Parathyroid adenoma (tissue), 2 donors: ENCODE measurements at regions not wholly inside any gene's neighbourhood (a gene's known extent, or its start where the extent isn't known, plus 50 kb on each side); places are given as distances from the start of the nearest gene placed in this dataset.

Experiments
- H2AFZ ChIP-seq: fragments of 300-600 bp; sonication (generic); one replicate; pipeline ENCODE4 v1.7.0; 2017; ENCODE audit warnings: antibody characterized with exemption, mild to moderate bottlenecking
- H3K27ac ChIP-seq: fragments of 300-600 bp; sonication (generic); one replicate; pipeline ENCODE4 v1.7.0; 2017
- H3K27me3 ChIP-seq: fragments of 300-600 bp; sonication (generic); one replicate; pipeline ENCODE4 v1.7.0; 2017; ENCODE audit warnings: low read length; ENCODE audit not compliant: control insufficient read depth, insufficient read depth
- H3K36me3 ChIP-seq: fragments of 300-600 bp; sonication (generic); one replicate; pipeline ENCODE4 v1.7.0; 2017; ENCODE audit warnings: low read length; ENCODE audit not compliant: control insufficient read depth, insufficient read depth
- H3K4me1 ChIP-seq: fragments of 300-600 bp; sonication (generic); one replicate; pipeline ENCODE4 v1.7.0; 2017; ENCODE audit warnings: control low read depth
- H3K4me2 ChIP-seq: fragments of 300-600 bp; sonication (generic); one replicate; pipeline ENCODE4 v1.7.0; 2017; ENCODE audit warnings: low read length
- H3K4me3 ChIP-seq: fragments of 300-600 bp; sonication (generic); one replicate; pipeline ENCODE4 v1.7.0; 2017; ENCODE audit warnings: low read depth, low read length
- H3K79me2 ChIP-seq: fragments of 300-600 bp; sonication (generic); one replicate; pipeline ENCODE4 v1.7.0; 2017; ENCODE audit warnings: control low read depth
- H3K9ac ChIP-seq: fragments of 300-600 bp; sonication (generic); one replicate; pipeline ENCODE4 v1.7.0; 2017; ENCODE audit warnings: mild to moderate bottlenecking
- H3K9me3 ChIP-seq: fragments of 300-600 bp; sonication (generic); one replicate; pipeline ENCODE4 v1.7.0; 2017; ENCODE audit warnings: low read length; ENCODE audit not compliant: control insufficient read depth
- CTCF ChIP-seq: fragments of 300-600 bp; sonication (generic); IDR thresholded peaks from one replicate; pipeline ENCODE4 v1.7.0; 2017; ENCODE audit warnings: antibody characterized with exemption, mild to moderate bottlenecking
- donor health status: primary hyperparathyroidism.

GRCh38 chr4:60443068-60443467 is 757.1 kb upstream of the ADGRL3 start:
- Histone ChIP-seq H3K36me3 (no peaks in the 10 kb centered on the region), H3K27me3 (no peaks in the 10 kb centered on the region), H2AFZ (no peak overlapping the region), H3K27ac (no peak overlapping the region), H3K4me2 (no peak overlapping the region), H3K4me1 (no peaks in the 10 kb centered on the region), H3K4me3 (no peak overlapping the region), H3K9ac (no peak overlapping the region), H3K9me3 (no peaks in the 10 kb centered on the region), H3K79me2 (no peaks in the 10 kb centered on the region)
- TF ChIP-seq CTCF: no peak

- no peak overlapping the region for H3K4me3 ChIP-seq
- H3K4me1 ChIP-seq: no peaks in the 10 kb centered on the region
- no peak overlapping the region for H2AFZ ChIP-seq
- H3K36me3 ChIP-seq: no peaks in the 10 kb centered on the region
- no peak overlapping the region for H3K9ac ChIP-seq
- no peak overlapping the region for H3K27ac ChIP-seq
- H3K4me2 ChIP-seq: no peak overlapping the region
- no peaks in the 10 kb centered on the region for H3K9me3 ChIP-seq
- TF ChIP-seq CTCF: no peak
- no peaks in the 10 kb centered on the region for H3K27me3 ChIP-seq
- no peaks in the 10 kb centered on the region for H3K79me2 ChIP-seq
Observed at GRCh38 chr4:60443796-60444195, 756.3 kb upstream of the ADGRL3 start.

- Histone ChIP-seq H3K9ac (no peak overlapping the region), H3K27ac (no peak overlapping the region), H3K4me1 (no peaks in the 10 kb centered on the region), H3K27me3 (no peaks in the 10 kb centered on the region), H3K4me3 (no peak overlapping the region), H3K36me3 (no peaks in the 10 kb centered on the region), H3K9me3 (no peaks in the 10 kb centered on the region), H2AFZ (no peak overlapping the region), H3K79me2 (no peaks in the 10 kb centered on the region), H3K4me2 (no peak overlapping the region)
- TF ChIP-seq CTCF: no peak
Observed at GRCh38 chr4:60450054-60450453, 750.1 kb upstream of the ADGRL3 start.

- Histone ChIP-seq H3K27me3 (no peaks in the 10 kb centered on the region), H2AFZ (no peak overlapping the region), H3K4me3 (no peak overlapping the region), H3K4me1 (no peaks in the 10 kb centered on the region), H3K9me3 (no peaks in the 10 kb centered on the region), H3K36me3 (no peaks in the 10 kb centered on the region), H3K4me2 (no peak overlapping the region), H3K9ac (no peak overlapping the region), H3K79me2 (no peaks in the 10 kb centered on the region), H3K27ac (no peak overlapping the region)
- no peak for TF ChIP-seq CTCF
Observed at GRCh38 chr4:60452266-60452665, 747.9 kb upstream of the ADGRL3 start.

- no peak overlapping the region for H3K9ac ChIP-seq
- H3K9me3 ChIP-seq: no peaks in the 10 kb centered on the region
- no peaks in the 10 kb centered on the region for H3K27me3 ChIP-seq
- no peak overlapping the region for H2AFZ ChIP-seq
- no peak overlapping the region for H3K4me2 ChIP-seq
- H3K4me3 ChIP-seq: no peak overlapping the region
- TF ChIP-seq CTCF: no peak
- H3K27ac ChIP-seq: no peak overlapping the region
- no peaks in the 10 kb centered on the region for H3K36me3 ChIP-seq
- no peaks in the 10 kb centered on the region for H3K79me2 ChIP-seq
- no peaks in the 10 kb centered on the region for H3K4me1 ChIP-seq
Observed at GRCh38 chr4:60455380-60455779, 744.7 kb upstream of the ADGRL3 start.
